Activated T-helper 1 cell treated with anti-CD3 and anti-CD28 coated beads, Interleukin-12 subunit alpha, Interleukin-12 subunit beta, Interleukin-2, Interleukin-4 antibody, amounts not matched to agents 30 ng/mL and 10 ng/mL and 1 ng/mL, durations not matched to agents 14 hours and 24 hours and 36 hours (primary cell): ENCODE measurements at regions not wholly inside any gene's neighbourhood (a gene's known extent, or its start where the extent isn't known, plus 50 kb on each side); places are given as distances from the start of the nearest gene placed in this dataset.
"Not testable (repeated sequence)": the region's sequence is repeated elsewhere in the genome, so short reads cannot be mapped to it uniquely, and the experiment has no call there.

Experiments
- DNase-seq: peaks from one replicate; pipeline ENCODE4 v3.0.0; 2021; ENCODE audit warnings: low spot score
- H3K27ac Mint-ChIP-seq: one replicate; pipeline ENCODE4 v1.8.0; 2021; ENCODE audit warnings: mild to moderate bottlenecking, mixed read lengths
- H3K27me3 Mint-ChIP-seq: one replicate; pipeline ENCODE4 v1.8.0; 2022; ENCODE audit warnings: mild to moderate bottlenecking, moderate library complexity, mixed read lengths; ENCODE audit not compliant: insufficient read depth
- H3K36me3 Mint-ChIP-seq: one replicate; pipeline ENCODE4 v1.8.0; 2021; ENCODE audit warnings: low read depth, mixed read lengths
- H3K4me1 Mint-ChIP-seq: one replicate; pipeline ENCODE4 v1.8.0; 2021; ENCODE audit warnings: low read depth, mixed read lengths
- H3K4me3 Mint-ChIP-seq: one replicate; pipeline ENCODE4 v1.8.0; 2021; ENCODE audit warnings: mild to moderate bottlenecking, moderate library complexity, mixed read lengths
- H3K9me3 Mint-ChIP-seq: one replicate; pipeline ENCODE4 v1.8.0; 2021; ENCODE audit warnings: mixed read lengths
- intact Hi-C: fragments of 100-400 bp; cut with micrococcal nuclease; formaldehyde crosslinking; loops from one replicate; pipeline ENCODE4 v1.15.1; 2024

- H3K27ac Mint-ChIP-seq, result no peak overlapping the region
- no peaks in the 10 kb centered on the region for H3K36me3 Mint-ChIP-seq
- no peaks in the 10 kb centered on the region for H3K4me1 Mint-ChIP-seq
- no peak for DNase-seq
- H3K4me3 Mint-ChIP-seq, result no peak overlapping the region
- H3K9me3 Mint-ChIP-seq, result no peaks in the 10 kb centered on the region
- peaks cover 3% of the 10 kb centered on the region for H3K27me3 Mint-ChIP-seq
- intact Hi-C loops, result no loop called here
These were observed 132.2 kb upstream of the CAV2 start for GRCh38 chr7:116367171-116367813.

- intact Hi-C loops, result no loop called here
- Mint-ChIP-seq H3K4me1 (no peaks in the 10 kb centered on the region), H3K9me3 (no peaks in the 10 kb centered on the region), H3K4me3 (no peak overlapping the region), H3K27me3 (peaks cover 3% of the 10 kb centered on the region), H3K36me3 (no peaks in the 10 kb centered on the region), H3K27ac (no peak overlapping the region)
- no peak for DNase-seq
These were observed 130.6 kb upstream of the CAV2 start for GRCh38 chr7:116368965-116369364.

DNA sequence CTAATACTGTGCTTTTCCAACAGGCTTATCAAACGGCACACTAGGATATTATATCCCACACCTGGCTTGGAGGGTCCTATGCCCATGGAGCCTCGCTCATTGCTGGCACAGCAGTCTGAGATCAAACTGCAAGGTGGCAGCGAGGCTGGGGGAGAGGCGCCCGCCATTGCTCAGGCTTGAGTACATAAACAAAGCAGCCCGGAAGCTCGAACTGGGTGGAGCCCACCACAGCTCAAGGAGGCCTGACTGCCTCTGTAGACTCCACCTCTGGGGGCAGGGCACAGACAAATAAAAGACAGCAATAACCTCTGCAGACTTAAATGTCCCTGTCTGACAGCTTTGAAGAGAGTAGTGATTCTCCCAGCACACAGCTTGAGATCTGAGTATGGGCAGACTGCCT is 128.0 kb upstream of the CAV2 start:
- H3K27me3 Mint-ChIP-seq, H3K4me1 Mint-ChIP-seq, intact Hi-C loops, H3K4me3 Mint-ChIP-seq, DNase-seq, H3K36me3 Mint-ChIP-seq, H3K27ac Mint-ChIP-seq, H3K9me3 Mint-ChIP-seq: not testable (repeated sequence)

GRCh38 chr7:116373229-116373628 is 126.3 kb upstream of the CAV2 start:
- DNase-seq, H3K4me1 Mint-ChIP-seq, H3K27me3 Mint-ChIP-seq, H3K36me3 Mint-ChIP-seq, H3K27ac Mint-ChIP-seq, intact Hi-C loops, H3K4me3 Mint-ChIP-seq, H3K9me3 Mint-ChIP-seq: not testable (repeated sequence)

DNA sequence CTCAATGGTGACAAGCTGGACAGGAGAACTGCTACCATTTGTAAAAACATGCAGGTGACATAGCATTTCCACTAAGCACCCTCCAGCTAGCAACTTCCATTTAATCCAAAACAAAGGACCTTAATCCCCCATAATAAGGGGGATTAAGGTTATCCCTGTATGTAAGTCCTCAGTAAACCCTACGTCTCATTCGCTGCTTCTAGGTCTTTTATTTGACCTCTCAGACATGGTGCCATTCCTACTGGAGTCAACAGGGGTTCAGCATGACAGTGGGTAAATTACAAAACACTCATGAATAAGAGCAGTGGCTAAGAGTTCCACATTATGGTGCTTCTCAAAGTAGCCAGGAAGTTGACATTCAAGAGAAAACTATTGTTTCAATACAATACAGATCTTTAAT is 121.8 kb upstream of the CAV2 start:
- DNase-seq, result no peak
- no peaks in the 10 kb centered on the region for H3K9me3 Mint-ChIP-seq
- H3K27ac Mint-ChIP-seq, result no peak overlapping the region
- no peak overlapping the region for H3K4me3 Mint-ChIP-seq
- no peaks in the 10 kb centered on the region for H3K36me3 Mint-ChIP-seq
- peaks cover 6% of the 10 kb centered on the region for H3K27me3 Mint-ChIP-seq
- intact Hi-C loops, result no loop called here
- H3K4me1 Mint-ChIP-seq, result no peaks in the 10 kb centered on the region

DNA sequence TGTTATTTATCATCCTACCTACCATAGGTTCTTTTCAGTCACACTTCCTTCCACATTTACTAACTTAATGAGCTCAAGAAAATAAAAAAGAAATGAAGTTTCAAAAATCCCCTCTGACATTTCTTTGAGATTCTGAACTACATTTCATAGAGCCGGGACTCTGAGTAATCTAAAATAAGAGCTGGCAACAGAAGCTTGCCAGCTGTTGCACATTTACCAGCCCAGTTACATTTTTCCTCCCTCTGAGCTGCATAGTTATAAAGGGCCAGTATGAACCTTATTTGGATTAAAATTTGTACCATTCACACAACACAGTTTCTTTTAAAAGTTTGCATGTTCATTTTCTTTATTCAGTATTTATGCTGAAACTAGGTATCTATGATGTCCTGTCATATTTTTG is 119.5 kb upstream of the CAV2 start:
- peaks cover 6% of the 10 kb centered on the region for H3K27me3 Mint-ChIP-seq
- intact Hi-C loops, result no loop called here
- no peak for DNase-seq
- no peaks in the 10 kb centered on the region for H3K4me1 Mint-ChIP-seq
- no peaks in the 10 kb centered on the region for H3K9me3 Mint-ChIP-seq
- no peak overlapping the region for H3K27ac Mint-ChIP-seq
- no peak overlapping the region for H3K4me3 Mint-ChIP-seq
- H3K36me3 Mint-ChIP-seq, result no peaks in the 10 kb centered on the region

DNA sequence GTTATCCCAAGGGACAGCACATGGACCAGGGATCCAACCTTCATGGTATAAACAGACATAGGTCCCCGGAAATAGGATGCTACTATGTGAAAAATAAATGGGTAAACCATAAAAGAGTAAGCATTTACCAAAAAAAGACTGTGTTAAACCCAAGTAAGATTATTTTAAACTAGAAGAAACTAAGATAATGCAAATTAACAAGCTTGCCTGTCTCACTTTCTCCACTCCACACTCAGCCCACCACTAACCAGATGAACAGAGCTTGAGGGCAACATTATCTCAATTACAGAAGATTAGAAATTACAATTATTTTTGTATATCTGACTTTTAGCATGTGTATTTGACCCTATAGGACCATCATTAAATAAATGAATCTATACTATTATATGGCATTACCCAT is 117.2 kb upstream of the CAV2 start:
- no peak for DNase-seq
- intact Hi-C loops, result no loop called here
- Mint-ChIP-seq H3K9me3 (no peaks in the 10 kb centered on the region), H3K36me3 (no peaks in the 10 kb centered on the region), H3K4me3 (no peak overlapping the region), H3K27ac (no peak overlapping the region), H3K27me3 (peaks cover 4% of the 10 kb centered on the region), H3K4me1 (no peaks in the 10 kb centered on the region)

DNA sequence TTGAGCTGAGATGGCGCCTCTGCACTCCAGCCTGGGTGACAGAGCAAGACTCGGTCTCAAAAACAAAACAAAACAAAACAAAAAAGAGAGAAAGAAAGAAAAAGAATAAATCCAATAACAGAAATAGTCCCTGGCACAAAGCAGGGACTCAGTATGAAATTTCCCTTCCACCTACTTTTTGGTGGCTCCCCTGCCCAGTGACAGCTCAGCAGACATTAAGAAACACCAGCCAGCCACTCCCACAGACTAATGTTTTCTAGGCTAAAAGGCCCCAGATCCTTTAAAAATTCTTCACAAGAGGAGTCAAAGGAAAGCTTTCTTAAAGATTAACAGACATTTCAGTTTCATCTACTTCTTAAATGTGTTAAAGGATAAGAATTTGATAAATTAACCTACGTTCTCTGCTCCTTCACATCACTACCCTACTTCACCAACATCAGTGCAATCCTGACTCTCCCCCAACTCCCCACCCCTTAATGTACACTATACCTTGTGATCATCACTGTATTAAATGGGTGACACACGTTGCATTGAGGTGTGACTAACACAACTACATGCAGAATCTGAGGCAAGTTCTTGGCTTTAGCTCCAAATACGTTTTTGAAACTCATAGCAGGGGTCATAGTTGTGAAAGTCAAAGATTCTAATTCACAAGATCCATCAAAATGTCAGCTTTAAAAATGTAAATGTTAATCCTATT is 114.5 kb upstream of the CAV2 start:
- no peak overlapping the region for H3K4me3 Mint-ChIP-seq
- H3K36me3 Mint-ChIP-seq, result no peaks in the 10 kb centered on the region
- intact Hi-C loops, result no loop called here
- H3K27me3 Mint-ChIP-seq, result peaks cover 4% of the 10 kb centered on the region
- no peak for DNase-seq
- no peaks in the 10 kb centered on the region for H3K4me1 Mint-ChIP-seq
- H3K27ac Mint-ChIP-seq, result no peak overlapping the region
- H3K9me3 Mint-ChIP-seq, result no peaks in the 10 kb centered on the region

DNA sequence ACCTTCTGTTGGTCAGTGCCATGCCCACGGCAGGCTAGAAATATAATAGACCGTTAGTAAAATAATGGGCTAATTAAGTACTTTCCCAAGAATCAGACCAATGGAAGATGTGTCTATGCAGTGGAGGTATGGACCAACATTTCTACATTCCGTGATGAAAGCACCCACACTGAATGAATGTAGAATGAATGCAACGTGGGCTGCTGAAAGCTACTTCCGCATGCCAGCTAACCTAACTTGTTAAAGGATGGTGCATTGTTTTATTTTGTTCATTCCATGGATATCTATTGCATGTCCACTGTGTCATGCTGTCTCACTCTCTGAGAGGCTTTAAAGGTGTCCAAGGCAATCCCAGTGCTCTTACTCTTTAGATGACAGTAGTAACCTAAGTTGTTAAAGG is 112.9 kb upstream of the CAV2 start:
- H3K36me3 Mint-ChIP-seq, result no peaks in the 10 kb centered on the region

GRCh38 chr7:116390363-116390762 is 109.2 kb upstream of the CAV2 start:
- Mint-ChIP-seq H3K27ac (no peak overlapping the region), H3K4me1 (no peaks in the 10 kb centered on the region), H3K36me3 (no peaks in the 10 kb centered on the region), H3K27me3 (peaks cover 2% of the 10 kb centered on the region), H3K9me3 (no peaks in the 10 kb centered on the region), H3K4me3 (no peak overlapping the region)
- DNase-seq, result no peak
- intact Hi-C loops, result no loop called here

More for the DNA sequence above, 112.9 kb upstream of the CAV2 start:
- peaks cover 4% of the 10 kb centered on the region for H3K27me3 Mint-ChIP-seq
- no peaks in the 10 kb centered on the region for H3K4me1 Mint-ChIP-seq
- DNase-seq, result no peak
- no peak overlapping the region for H3K4me3 Mint-ChIP-seq
- no peaks in the 10 kb centered on the region for H3K9me3 Mint-ChIP-seq
- H3K27ac Mint-ChIP-seq, result no peak overlapping the region
- intact Hi-C loops, result no loop called here

- H3K4me1 Mint-ChIP-seq, result no peaks in the 10 kb centered on the region
- no peaks in the 10 kb centered on the region for H3K9me3 Mint-ChIP-seq
- intact Hi-C loops, result no loop called here
- DNase-seq, result no peak
- H3K27ac Mint-ChIP-seq, result no peak overlapping the region
- H3K27me3 Mint-ChIP-seq, result peaks cover 2% of the 10 kb centered on the region
- H3K36me3 Mint-ChIP-seq, result no peaks in the 10 kb centered on the region
- no peak overlapping the region for H3K4me3 Mint-ChIP-seq
These were observed 106.7 kb upstream of the CAV2 start for GRCh38 chr7:116392806-116393205.

- H3K4me3 Mint-ChIP-seq, result no peak overlapping the region
- no peaks in the 10 kb centered on the region for H3K4me1 Mint-ChIP-seq
- no peaks in the 10 kb centered on the region for H3K9me3 Mint-ChIP-seq
- intact Hi-C loops, result no loop called here
- no peak overlapping the region for H3K27ac Mint-ChIP-seq
- peaks cover 4% of the 10 kb centered on the region for H3K27me3 Mint-ChIP-seq
- no peaks in the 10 kb centered on the region for H3K36me3 Mint-ChIP-seq
- DNase-seq, result no peak
These were observed 105.9 kb upstream of the CAV2 start for GRCh38 chr7:116393654-116394053.

- Mint-ChIP-seq H3K9me3 (no peaks in the 10 kb centered on the region), H3K27me3 (peaks cover 4% of the 10 kb centered on the region)
- intact Hi-C loops, result no loop called here
These were observed 105.4 kb upstream of the CAV2 start for GRCh38 chr7:116394106-116394505.

More at GRCh38 chr7:116394106-116394505, 105.4 kb upstream of the CAV2 start:
- H3K27ac Mint-ChIP-seq, result no peak overlapping the region
- no peaks in the 10 kb centered on the region for H3K36me3 Mint-ChIP-seq
- H3K4me3 Mint-ChIP-seq, result no peak overlapping the region
- no peak for DNase-seq
- no peaks in the 10 kb centered on the region for H3K4me1 Mint-ChIP-seq
